HG03521 (cell line): ENCODE measurements at regions not wholly inside any gene's neighbourhood (a gene's known extent, or its start where the extent isn't known, plus 50 kb on each side); places are given as distances from the start of the nearest gene placed in this dataset.

ENCODE experiments used
- ATAC-seq: cut with Tn5 transposase; IDR thresholded peaks from one replicate; pipeline ENCODE4 v1.9.1; 2021; ENCODE audit warnings: mild to moderate bottlenecking, moderate library complexity; ENCODE audit not compliant: unreplicated experiment

GRCh38 chr17:33511670-33512069, 218.6 kb upstream of the ASIC2 start:
- no peak for ATAC-seq

- ATAC-seq, result no peak
These were observed 219.0 kb upstream of the ASIC2 start for GRCh38 chr17:33512113-33512512.

GRCh38 chr17:33513769-33514168, 220.7 kb upstream of the ASIC2 start:
- ATAC-seq, result no peak

- ATAC-seq, result no peak
These were observed 221.3 kb upstream of the ASIC2 start for GRCh38 chr17:33514369-33514768.

GRCh38 chr17:33515974-33516373, 222.9 kb upstream of the ASIC2 start:
- no peak for ATAC-seq

GRCh38 chr17:33516645-33517044, 223.6 kb upstream of the ASIC2 start:
- no peak for ATAC-seq

GRCh38 chr17:33517746-33518145, 224.7 kb upstream of the ASIC2 start:
- no peak for ATAC-seq

GRCh38 chr17:33519692-33520091, 226.6 kb upstream of the ASIC2 start:
- no peak for ATAC-seq

- no peak for ATAC-seq
These were observed 227.6 kb upstream of the ASIC2 start for GRCh38 chr17:33520426-33521330.

GRCh38 chr17:33521784-33522183, 228.7 kb upstream of the ASIC2 start:
- ATAC-seq, result no peak

DNA sequence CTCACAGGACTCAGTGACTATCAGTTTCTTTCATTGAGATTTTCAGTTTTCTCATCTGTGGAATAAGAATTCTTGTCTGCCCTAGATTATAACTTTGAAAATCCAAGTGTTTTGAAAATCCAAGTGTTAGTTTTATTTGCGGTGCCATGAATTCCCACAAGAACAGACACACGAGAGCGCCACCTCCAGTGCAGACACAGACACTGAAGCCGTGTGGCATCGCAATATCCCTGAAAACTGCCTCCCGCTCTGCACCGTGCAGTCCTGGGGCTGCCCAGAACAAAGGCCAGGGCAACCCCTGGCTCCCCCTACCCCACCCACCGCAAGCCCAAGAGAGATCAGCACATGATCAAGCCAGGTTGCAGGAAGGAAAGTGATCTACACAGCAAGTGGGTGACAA, 229.5 kb upstream of the ASIC2 start:
- ATAC-seq, result no peak

- ATAC-seq, result no peak
These were observed 230.5 kb upstream of the ASIC2 start for GRCh38 chr17:33523577-33523981.

DNA sequence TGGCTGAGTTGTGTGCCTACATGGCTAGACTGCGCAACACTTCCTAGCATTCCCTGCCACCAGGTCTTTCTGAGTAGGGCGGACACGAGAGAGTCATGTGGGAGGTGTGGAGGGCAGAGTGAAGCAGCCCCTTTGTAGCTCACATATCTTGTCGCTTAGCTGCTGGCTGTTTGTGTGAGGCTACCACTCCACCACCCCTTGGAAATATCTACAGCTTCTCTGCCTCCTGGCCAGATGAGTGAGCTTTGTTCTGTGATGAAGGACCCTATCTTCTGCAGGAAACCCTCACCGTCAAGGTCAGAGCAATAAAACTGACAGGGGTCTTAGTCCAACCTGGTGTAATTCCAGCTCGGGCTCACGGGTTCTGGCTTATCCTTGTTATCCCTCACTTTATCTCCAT, 232.1 kb upstream of the ASIC2 start:
- no peak for ATAC-seq

DNA sequence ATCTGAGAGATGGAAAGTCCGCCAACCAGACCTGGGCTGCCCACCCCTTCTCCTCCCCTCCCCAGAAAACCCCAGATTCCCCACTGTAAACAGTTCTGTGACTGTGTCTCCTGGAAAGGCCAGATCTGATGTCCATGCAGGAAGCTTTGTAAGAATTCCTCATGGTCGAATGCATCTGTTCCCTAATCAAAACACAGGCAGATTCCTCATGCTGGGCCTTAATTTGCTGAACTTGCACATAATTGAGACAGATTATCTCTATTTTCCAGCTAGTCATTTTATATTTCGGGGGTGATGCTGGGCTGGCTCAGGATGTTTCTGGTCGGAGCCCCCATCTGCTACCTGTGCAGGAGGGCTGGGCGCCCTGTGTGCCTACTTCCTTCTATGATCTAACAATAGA, 233.6 kb upstream of the ASIC2 start:
- ATAC-seq, result no peak

GRCh38 chr17:33527290-33527689, 234.2 kb upstream of the ASIC2 start:
- ATAC-seq, result no peak

DNA sequence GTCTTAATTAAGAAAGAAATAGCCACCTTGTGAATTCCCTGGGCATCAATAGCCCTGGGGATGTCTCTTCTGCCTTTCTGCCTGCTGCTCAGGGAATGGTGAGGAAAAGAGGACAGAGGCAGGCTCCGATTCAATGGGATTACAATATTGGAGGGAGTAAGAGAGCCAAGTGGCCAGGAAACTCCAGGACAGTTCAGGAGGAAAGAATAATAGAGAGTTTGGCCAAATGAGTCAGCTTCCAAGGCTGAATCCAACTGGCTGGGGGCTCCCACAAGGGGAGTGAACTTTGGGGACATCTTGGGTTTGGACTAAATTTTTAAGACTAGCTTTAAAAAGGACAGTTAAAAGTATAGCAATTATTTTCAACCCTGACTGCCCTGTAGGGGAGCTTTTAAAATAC, 235.8 kb upstream of the ASIC2 start:
- ATAC-seq, result no peak

DNA sequence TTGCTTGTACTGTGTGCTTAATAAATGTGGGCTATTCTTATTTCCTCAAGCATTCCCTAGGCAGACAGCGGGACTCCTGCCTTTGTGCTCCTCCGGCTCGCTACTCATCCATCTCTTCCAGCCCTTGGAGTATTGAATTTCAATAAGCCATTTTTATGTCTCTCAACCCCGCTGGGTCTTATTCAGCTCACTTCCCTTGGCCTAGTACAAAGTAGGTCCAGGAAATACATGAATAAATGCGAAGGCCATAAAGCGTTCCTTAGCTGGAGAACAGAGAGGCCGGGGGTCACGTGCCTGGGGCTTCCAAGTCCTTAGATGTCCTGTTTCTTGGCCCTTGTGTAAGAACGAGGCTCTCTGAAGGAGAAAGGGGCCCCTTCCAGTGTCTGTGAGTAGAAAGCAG, 236.7 kb upstream of the ASIC2 start:
- no peak for ATAC-seq

GRCh38 chr17:33531311-33531710, 238.2 kb upstream of the ASIC2 start:
- ATAC-seq, result no peak

DNA sequence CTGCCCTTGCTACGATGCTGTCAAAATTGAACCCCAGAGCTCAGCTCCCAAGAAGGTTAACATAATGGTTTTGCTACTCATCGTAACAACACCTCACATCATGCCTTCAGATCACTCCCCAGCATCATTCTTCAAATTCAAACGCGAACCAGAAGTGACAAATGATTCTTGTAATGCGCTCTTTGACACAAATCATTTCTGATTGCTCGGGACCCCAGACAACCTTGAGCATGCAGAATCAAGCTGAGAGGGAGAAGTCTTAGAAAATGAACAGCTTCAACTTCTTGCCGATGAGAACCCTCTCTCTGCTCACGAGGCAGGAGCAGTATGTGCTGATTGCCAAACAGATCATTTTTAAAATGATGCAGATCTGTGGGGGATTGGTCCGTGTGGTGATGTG, 241.0 kb upstream of the ASIC2 start:
- no peak for ATAC-seq

GRCh38 chr17:33545124-33545523, 252.0 kb upstream of the ASIC2 start:
- ATAC-seq, result no peak

DNA sequence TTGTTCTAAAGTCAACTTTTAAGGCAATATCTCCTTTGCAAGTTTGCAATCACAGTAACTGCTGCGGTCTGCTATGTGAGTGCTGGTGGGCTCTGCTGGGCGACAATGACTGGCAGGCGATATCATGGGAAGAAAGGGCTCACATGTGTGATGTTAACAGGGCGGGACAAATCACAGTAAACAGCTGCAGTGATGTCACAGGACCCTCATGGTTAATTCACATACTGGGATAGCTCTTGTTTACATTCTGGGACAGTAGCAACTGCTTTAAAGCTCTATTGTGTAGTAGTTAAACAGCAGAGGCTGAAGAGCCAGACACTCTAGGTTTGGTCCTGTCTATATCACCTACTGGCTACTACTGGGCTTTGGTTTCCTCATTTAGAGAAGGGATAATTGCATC, 257.2 kb upstream of the ASIC2 start:
- ATAC-seq, result no peak

GRCh38 chr17:33551075-33551474, 258.0 kb upstream of the ASIC2 start:
- ATAC-seq, result no peak

DNA sequence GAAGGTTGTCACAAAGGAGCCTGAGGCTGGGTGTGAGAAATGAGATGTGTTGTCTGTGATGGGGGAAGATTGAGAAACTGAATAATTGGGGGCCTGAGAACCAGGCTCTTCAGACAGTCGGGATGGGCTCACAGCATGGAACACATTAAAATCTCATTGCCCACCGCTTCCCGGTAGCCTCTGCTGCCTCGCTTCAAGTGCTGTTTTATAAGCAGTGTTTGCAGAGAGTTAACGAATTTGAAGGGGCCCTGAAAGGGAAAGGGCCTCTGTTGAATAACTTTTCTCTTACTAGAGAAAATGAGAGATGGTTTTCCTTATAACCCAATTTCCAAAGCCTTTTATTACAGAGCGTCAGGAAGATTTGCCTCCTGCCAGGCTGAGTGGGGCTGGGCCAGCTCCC, 258.8 kb upstream of the ASIC2 start:
- no peak for ATAC-seq
